Stimulated activated CD8-positive, alpha-beta memory T cell treated with anti-CD3 and anti-CD28 coated beads, Interleukin-15, amount 100 ng/mL, for 48 hours (primary cell): ENCODE measurements at regions not wholly inside any gene's neighbourhood (a gene's known extent, or its start where the extent isn't known, plus 50 kb on each side); places are given as distances from the start of the nearest gene placed in this dataset.

Experiments used
- DNase-seq, 2 donors: peaks; one replicate each; pipeline ENCODE4 v3.0.0-alpha.2; 2020; ENCODE audit warnings: low read depth in 2 of 2

GRCh38 chr5:8239198-8239597, 370.2 kb downstream of the MTRR start:
- no peak for DNase-seq

GRCh38 chr5:8239646-8240045, 370.7 kb downstream of the MTRR start:
- no peak for DNase-seq

- DNase-seq, result no peak
Measured at GRCh38 chr5:8241076-8241475, 372.1 kb downstream of the MTRR start.

- no peak for DNase-seq
Measured at GRCh38 chr5:8241558-8241957, 372.6 kb downstream of the MTRR start.

- DNase-seq, result no peak
Measured at GRCh38 chr5:8247049-8247899, 378.3 kb downstream of the MTRR start.

- DNase-seq, result no peak
Measured at GRCh38 chr5:8253376-8253775, 384.4 kb downstream of the MTRR start.

GRCh38 chr5:8254674-8255073, 385.7 kb downstream of the MTRR start:
- DNase-seq, result no peak

- no peak for DNase-seq
Measured at GRCh38 chr5:8258801-8259200, 389.9 kb downstream of the MTRR start.

- DNase-seq, result no peak
Measured at GRCh38 chr5:8270246-8270645, 401.3 kb downstream of the MTRR start.

GRCh38 chr5:8280711-8281363, 411.9 kb downstream of the MTRR start:
- DNase-seq, result no peak

- no peak for DNase-seq
Measured at GRCh38 chr5:8288334-8288733, 419.4 kb downstream of the MTRR start.

GRCh38 chr5:8288897-8289516, 420.1 kb downstream of the MTRR start:
- no peak for DNase-seq

- no peak for DNase-seq
Measured at GRCh38 chr5:8289779-8290178, 420.8 kb downstream of the MTRR start.

- DNase-seq, result no peak
Measured at GRCh38 chr5:8290721-8291120, 421.8 kb downstream of the MTRR start.

- no peak for DNase-seq
Measured at GRCh38 chr5:8291641-8292040, 422.7 kb downstream of the MTRR start.

GRCh38 chr5:8295141-8295540, 426.2 kb downstream of the MTRR start:
- DNase-seq, result no peak

GRCh38 chr5:8299716-8300115, 430.8 kb downstream of the MTRR start:
- DNase-seq, result no peak

- DNase-seq, result no peak
Measured at GRCh38 chr5:8304341-8304740, 435.4 kb downstream of the MTRR start.

- DNase-seq, result no peak
Measured at GRCh38 chr5:8306288-8306896, 437.4 kb downstream of the MTRR start.

GRCh38 chr5:8314965-8315364, 446.0 kb downstream of the MTRR start:
- no peak for DNase-seq

- DNase-seq, result no peak
Measured at GRCh38 chr5:8316608-8317280, 447.8 kb downstream of the MTRR start.

GRCh38 chr5:8317335-8317734, 448.4 kb downstream of the MTRR start:
- no peak for DNase-seq
